Lung (tissue), 11 donors: ENCODE measurements at regions not wholly inside any gene's neighbourhood (a gene's known extent, or its start where the extent isn't known, plus 50 kb on each side); places are given as distances from the start of the nearest gene placed in this dataset.

Experiments used
- ATAC-seq: fragments of 200-7000 bp; cut with Tn5 transposase; one replicate; pipeline ENCODE4 v1.9.1; 2020; ENCODE audit warnings: moderate number of reproducible peaks; ENCODE audit not compliant: insufficient read depth, low FRiP score
- DNase-seq, 3 donors: peaks; one replicate each; pipeline ENCODE4 v3.0.0-alpha.2; 2013 to 2017
- H3K27ac ChIP-seq, 2 donors: one replicate each; pipeline ENCODE4 v1.5.1; 2013; ENCODE audit warnings: mild to moderate bottlenecking in 2 of 2, moderate library complexity in 2 of 2, control low read depth in 1 of 2, inconsistent platforms in 1 of 2, low read depth in 1 of 2, low read length in 1 of 2
- H3K27me3 ChIP-seq, 3 donors: one replicate each; pipeline ENCODE4 v1.5.1; 2013; ENCODE audit warnings: low read length in 2 of 3; ENCODE audit not compliant: control insufficient read depth in 3 of 3, insufficient read depth in 3 of 3
- H3K36me3 ChIP-seq, 4 donors: one replicate each; pipeline ENCODE4 v1.5.1; 2013; ENCODE audit warnings: low read length in 4 of 4, mild to moderate bottlenecking in 1 of 4, moderate library complexity in 1 of 4; ENCODE audit not compliant: control insufficient read depth in 4 of 4, insufficient read depth in 4 of 4
- H3K4me1 ChIP-seq, 5 donors: one replicate each; pipeline ENCODE4 v1.5.1; 2013; ENCODE audit warnings: low read length in 5 of 5, mild to moderate bottlenecking in 2 of 5, moderate library complexity in 1 of 5; ENCODE audit not compliant: control insufficient read depth in 5 of 5, insufficient read depth in 5 of 5
- H3K4me3 ChIP-seq: one replicate; pipeline ENCODE4 v1.5.1; 2013; ENCODE audit warnings: mild to moderate bottlenecking, control low read depth, moderate library complexity
- H3K9ac ChIP-seq, 2 donors: one replicate each; pipeline ENCODE4 v1.5.1; 2013; ENCODE audit warnings: low read length in 2 of 2, control low read depth in 1 of 2; ENCODE audit not compliant: insufficient read depth in 1 of 2
- H3K9me3 ChIP-seq, 4 donors: one replicate each; pipeline ENCODE4 v1.5.1; 2013; ENCODE audit warnings: low read length in 3 of 4, mild to moderate bottlenecking in 1 of 4, moderate library complexity in 1 of 4; ENCODE audit not compliant: control insufficient read depth in 4 of 4, insufficient read depth in 3 of 4
- WGBS, 2 donors: extraction: QIAGEN DNeasy Blood & Tissue Kit; methylation state at CpG; one replicate each; pipeline ENCODE4 v1.1.7; 2013; 5-methylcytosine and 5-hydroxymethylcytosine counted together
- TF ChIP-seq, protein P1 (sequence below): IDR thresholded peaks from 2 replicates; pipeline ENCODE4 v1.5.1; 2012; ENCODE audit warnings: mild to moderate bottlenecking; ENCODE audit errors: control extremely low read depth, extremely low read depth
- donor health status: control.
- donor health status: control.
- donor health status: Bipolar disorder and iron deficiency.
- donor health status: healthy.
- donor health status: DM: yes; HTN: yes; CAD: no.

DNA sequence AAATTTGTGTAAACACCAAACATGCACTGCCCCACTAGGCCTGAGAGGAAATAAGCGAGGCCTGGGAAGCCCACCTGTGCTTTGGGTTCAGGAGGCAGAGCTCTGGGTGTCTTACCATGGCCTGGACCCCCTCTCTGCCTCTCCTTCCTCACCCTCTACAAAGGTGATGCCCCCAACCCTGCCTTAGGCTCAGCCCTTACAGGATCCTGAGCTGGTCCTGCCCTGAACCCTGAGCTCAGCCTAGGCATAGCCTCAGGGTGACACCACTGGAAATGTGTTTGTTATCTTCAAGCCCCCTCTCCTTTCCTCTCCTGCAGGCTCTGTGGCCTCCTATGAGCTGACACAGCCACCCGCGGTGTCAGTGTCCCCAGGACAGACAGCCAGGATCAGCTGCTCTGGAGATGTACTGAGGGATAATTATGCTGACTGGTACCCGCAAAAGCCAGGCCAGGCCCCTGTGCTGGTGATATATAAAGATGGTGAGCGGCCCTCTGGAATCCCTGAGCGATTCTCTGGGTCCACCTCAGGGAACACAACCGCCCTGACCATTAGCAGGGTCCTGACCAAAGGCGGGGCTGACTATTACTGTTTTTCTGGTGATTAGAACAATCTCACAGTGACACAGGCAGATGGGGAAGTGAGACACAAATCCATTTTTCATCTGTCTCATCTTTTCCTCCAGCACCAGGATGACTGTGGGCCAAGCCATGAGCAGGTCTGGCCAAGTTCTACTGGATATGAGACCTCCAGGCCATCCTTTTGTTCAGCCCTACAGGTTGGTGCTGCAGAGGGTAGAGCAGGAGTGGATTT, 117.8 kb downstream of the GGTLC2 start:
- no peak overlapping the region for H3K4me3 ChIP-seq
- ATAC-seq: no peak
- no peaks in the 10 kb centered on the region for H3K4me1 ChIP-seq
- TF ChIP-seq, protein P1, sequence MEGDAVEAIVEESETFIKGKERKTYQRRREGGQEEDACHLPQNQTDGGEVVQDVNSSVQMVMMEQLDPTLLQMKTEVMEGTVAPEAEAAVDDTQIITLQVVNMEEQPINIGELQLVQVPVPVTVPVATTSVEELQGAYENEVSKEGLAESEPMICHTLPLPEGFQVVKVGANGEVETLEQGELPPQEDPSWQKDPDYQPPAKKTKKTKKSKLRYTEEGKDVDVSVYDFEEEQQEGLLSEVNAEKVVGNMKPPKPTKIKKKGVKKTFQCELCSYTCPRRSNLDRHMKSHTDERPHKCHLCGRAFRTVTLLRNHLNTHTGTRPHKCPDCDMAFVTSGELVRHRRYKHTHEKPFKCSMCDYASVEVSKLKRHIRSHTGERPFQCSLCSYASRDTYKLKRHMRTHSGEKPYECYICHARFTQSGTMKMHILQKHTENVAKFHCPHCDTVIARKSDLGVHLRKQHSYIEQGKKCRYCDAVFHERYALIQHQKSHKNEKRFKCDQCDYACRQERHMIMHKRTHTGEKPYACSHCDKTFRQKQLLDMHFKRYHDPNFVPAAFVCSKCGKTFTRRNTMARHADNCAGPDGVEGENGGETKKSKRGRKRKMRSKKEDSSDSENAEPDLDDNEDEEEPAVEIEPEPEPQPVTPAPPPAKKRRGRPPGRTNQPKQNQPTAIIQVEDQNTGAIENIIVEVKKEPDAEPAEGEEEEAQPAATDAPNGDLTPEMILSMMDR: no peak
- H3K9ac ChIP-seq: no peak overlapping the region
- no peaks in the 10 kb centered on the region for H3K36me3 ChIP-seq
- WGBS, 2 donors: 92 to 94% methylated on average over 8 of the region's 8 CpGs
- no peaks in the 10 kb centered on the region for H3K27me3 ChIP-seq
- H3K9me3 ChIP-seq: no peaks in the 10 kb centered on the region
- no peak overlapping the region for H3K27ac ChIP-seq
- DNase-seq: no peak

DNA sequence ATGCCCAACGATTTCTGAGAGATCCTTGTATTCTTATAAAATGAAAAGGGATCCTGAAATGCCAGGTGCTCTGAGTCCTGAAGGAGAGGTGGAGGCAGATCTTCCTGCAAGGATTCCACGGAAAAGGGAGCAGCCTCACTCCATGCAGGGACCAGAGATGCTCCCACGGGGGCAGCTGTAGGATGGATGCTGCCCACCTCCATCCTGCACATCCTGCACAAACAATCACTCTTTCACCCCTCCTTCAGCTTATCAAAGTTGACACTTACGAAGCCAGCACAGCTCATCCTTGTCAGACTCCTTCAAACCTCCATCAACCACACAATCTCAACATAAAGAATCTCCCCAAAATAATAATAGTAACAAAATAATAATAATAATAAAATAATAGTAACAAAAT, 119.1 kb downstream of the GGTLC2 start:
- TF ChIP-seq, protein P1: no peak
- Histone ChIP-seq H3K4me1 (no peaks in the 10 kb centered on the region), H3K9me3 (no peaks in the 10 kb centered on the region), H3K27ac (no peak overlapping the region), H3K4me3 (no peak overlapping the region), H3K9ac (no peak overlapping the region), H3K27me3 (no peaks in the 10 kb centered on the region), H3K36me3 (no peaks in the 10 kb centered on the region)
- no peak for ATAC-seq
- DNase-seq: no peak
- WGBS, 2 donors: 80 to 86% methylated on average over 4 of the region's 4 CpGs

DNA sequence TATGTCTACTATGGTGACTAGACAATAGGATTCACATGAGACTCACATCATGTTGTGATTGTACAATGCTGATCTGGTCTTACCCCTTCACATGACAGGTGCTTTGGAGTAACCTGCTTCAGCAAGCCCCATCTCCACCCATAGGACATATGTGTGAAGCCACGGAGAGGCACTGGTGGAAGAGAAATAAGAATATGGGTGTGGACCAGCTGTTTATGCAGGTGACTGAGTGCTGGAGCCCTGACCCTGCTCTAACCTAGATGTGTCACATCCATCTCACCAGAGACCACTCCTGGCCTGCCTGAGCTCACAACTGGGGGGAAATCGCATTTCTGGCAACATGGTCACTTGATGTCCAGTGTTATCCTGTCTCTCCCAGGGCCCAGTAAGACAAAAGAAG, 119.7 kb downstream of the GGTLC2 start:
- Histone ChIP-seq H3K9ac (no peak overlapping the region), H3K9me3 (no peaks in the 10 kb centered on the region), H3K36me3 (no peaks in the 10 kb centered on the region), H3K27me3 (no peaks in the 10 kb centered on the region), H3K27ac (no peak overlapping the region), H3K4me3 (no peak overlapping the region), H3K4me1 (no peaks in the 10 kb centered on the region)
- ATAC-seq: no peak
- WGBS, 2 donors: 77 to 83% methylated on average over 2 of the region's 2 CpGs
- TF ChIP-seq, protein P1: no peak
- no peak for DNase-seq
